ENCODE measurements at regions not wholly inside any gene's neighbourhood (a gene's known extent, or its start where the extent isn't known, plus 50 kb on each side); places are given as distances from the start of the nearest gene placed in this dataset.

DNA sequence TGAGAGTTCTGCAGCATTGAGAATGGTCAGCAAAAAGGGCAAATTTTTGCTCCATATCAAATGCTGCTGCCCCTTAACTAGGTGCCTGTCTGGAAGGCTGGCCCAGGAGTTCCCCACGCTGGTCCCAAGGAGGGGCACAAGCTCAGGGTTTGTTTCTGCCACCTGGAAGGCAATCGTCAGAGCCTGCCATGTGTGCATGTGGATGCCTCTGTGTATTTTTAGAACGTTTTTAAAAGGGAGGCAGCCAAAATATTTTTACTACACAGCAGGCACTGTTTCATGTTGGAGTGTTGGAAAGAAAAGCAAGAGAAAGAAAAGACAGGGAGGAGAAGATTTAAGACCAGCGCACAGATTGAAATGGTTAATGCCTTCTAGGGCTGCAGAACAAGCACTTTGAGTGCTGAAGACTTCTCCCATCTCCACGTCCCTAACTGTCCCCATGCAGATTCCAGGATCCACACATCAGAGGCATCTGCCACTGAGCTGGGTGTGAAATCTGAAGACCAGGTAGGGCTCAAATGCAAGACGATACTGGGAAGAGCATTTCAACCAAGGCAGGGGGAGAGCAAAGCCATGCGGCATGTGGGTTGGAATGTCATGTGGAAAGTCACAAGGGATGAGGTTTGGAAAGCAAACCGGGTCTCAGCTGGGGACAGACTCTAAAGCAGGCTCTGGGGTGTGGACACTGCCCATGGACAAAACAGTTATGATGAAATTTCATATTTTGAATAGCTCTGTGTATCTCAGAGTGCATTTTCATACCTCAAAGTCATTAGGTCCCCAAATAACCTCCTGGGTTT is 557.2 kb downstream of the BCL11B start:
- Histone ChIP-seq H3K4me3 (replicated peaks in 1 of 3; ENCODE audit: insufficient read depth in 1 of 3, low read depth in 1 of 3, low read length in 3 of 3) (no peak overlapping the region), H2AFZ (ENCODE audit: low read depth, low read length) (no peak overlapping the region), H3K4me2 (ENCODE audit: insufficient read depth, low read length) (no peak overlapping the region), H3K9me3 (replicated peaks; ENCODE audit: control insufficient read depth, insufficient read depth, low read length) (peaks cover 5% of the 10 kb centered on the region), H3K36me3 (ENCODE audit: control insufficient read depth in 2 of 2, extremely low read depth in 1 of 2, insufficient read depth in 2 of 2, low read length in 2 of 2) (no peaks in the 10 kb centered on the region), H3K9me1 (replicated peaks; ENCODE audit: control insufficient read depth, extremely low read depth, insufficient read depth, low read length) (no peaks in the 10 kb centered on the region), H3K79me2 (ENCODE audit: control insufficient read depth, insufficient read depth, low read length) (no peaks in the 10 kb centered on the region), H4K20me1 (replicated peaks; ENCODE audit: control insufficient read depth, extremely low read depth, insufficient read depth, low read length) (no peaks in the 10 kb centered on the region), H3K9ac (replicated peaks; ENCODE audit: extremely low read depth, insufficient read depth, low read length) (no peak overlapping the region), H3K4me1 (ENCODE audit: control insufficient read depth, extremely low read depth, insufficient read depth, low read length) (no peaks in the 10 kb centered on the region), H3K27ac (ENCODE audit: insufficient read depth, low read depth, low read length) (no peak overlapping the region), H3K27me3 (ENCODE audit: control insufficient read depth in 2 of 2, insufficient read depth in 2 of 2, low read length in 2 of 2) (no peaks in the 10 kb centered on the region)
- TF ChIP-seq GATA2 (IDR thresholded peaks at IDR 0.05; ENCODE audit: insufficient read depth, insufficient read length, low read depth, low read length) (no peak), JUN (IDR thresholded peaks at IDR 0.05; ENCODE audit: borderline replicate concordance, insufficient read depth, insufficient read length, low read depth) (no peak), FOS (IDR thresholded peaks at IDR 0.05; ENCODE audit: borderline replicate concordance, insufficient read depth, low read length) (no peak), EZH2 (IDR thresholded peaks at IDR 0.05; ENCODE audit: borderline replicate concordance, low read depth, low read length, severe bottlenecking) (no peak), POLR2AphosphoS5 (IDR thresholded peaks at IDR 0.05; ENCODE audit: insufficient read depth, low read depth, low read length) (no peak), POLR2A (IDR thresholded peaks at IDR 0.05; ENCODE audit: low read depth, low read length) (no peak), MYC (IDR thresholded peaks at IDR 0.05; ENCODE audit: low read depth, low read length) (no peak)
- TF ChIP-seq, protein P1, sequence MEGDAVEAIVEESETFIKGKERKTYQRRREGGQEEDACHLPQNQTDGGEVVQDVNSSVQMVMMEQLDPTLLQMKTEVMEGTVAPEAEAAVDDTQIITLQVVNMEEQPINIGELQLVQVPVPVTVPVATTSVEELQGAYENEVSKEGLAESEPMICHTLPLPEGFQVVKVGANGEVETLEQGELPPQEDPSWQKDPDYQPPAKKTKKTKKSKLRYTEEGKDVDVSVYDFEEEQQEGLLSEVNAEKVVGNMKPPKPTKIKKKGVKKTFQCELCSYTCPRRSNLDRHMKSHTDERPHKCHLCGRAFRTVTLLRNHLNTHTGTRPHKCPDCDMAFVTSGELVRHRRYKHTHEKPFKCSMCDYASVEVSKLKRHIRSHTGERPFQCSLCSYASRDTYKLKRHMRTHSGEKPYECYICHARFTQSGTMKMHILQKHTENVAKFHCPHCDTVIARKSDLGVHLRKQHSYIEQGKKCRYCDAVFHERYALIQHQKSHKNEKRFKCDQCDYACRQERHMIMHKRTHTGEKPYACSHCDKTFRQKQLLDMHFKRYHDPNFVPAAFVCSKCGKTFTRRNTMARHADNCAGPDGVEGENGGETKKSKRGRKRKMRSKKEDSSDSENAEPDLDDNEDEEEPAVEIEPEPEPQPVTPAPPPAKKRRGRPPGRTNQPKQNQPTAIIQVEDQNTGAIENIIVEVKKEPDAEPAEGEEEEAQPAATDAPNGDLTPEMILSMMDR (IDR thresholded peaks at IDR 0.05; ENCODE audit: extremely low read depth in 1 of 2, insufficient read depth in 1 of 2, low read depth in 1 of 2, low read length in 2 of 2), result no peak
- TF ChIP-seq, protein P2, sequence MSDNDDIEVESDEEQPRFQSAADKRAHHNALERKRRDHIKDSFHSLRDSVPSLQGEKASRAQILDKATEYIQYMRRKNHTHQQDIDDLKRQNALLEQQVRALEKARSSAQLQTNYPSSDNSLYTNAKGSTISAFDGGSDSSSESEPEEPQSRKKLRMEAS (IDR thresholded peaks at IDR 0.05; ENCODE audit: insufficient read depth, insufficient read length), result no peak
- BruUV-seq (replicated peaks), result no TSS peak
- intact Hi-C loops (cut with micrococcal nuclease) (no loop called here), dilution Hi-C loops (cut with MboI; ENCODE audit: extremely low pct_ligation_motif_present, low sequenced_read_pairs) (no loop called here)
- DNase-seq (ENCODE audit: low read depth, low spot score) (no peak), FAIRE-seq (no peak)
- POLR2A ChIA-PET, result no interaction called here
- CTCF ChIA-PET, result no interaction called here
